GM12891 (cell line): ENCODE measurements at regions not wholly inside any gene's neighbourhood (a gene's known extent, or its start where the extent isn't known, plus 50 kb on each side); places are given as distances from the start of the nearest gene placed in this dataset.

ENCODE experiments used
- POLR2A ChIP-seq: IDR thresholded peaks from 2 replicates; pipeline ENCODE4 v1.6.1; 2011; ENCODE audit warnings: low read depth, low read length, control low read depth
- SPI1 ChIP-seq: IDR thresholded peaks from 2 replicates; pipeline ENCODE4 v1.6.1; 2011; ENCODE audit warnings: low read depth, low read length, control low read depth

- no peak for TF ChIP-seq SPI1
- no peak for TF ChIP-seq POLR2A
These were observed 1313.1 kb downstream of the CDH11 start for GRCh38 chr16:63808730-63809129.
